ENCODE measurements at regions not wholly inside any gene's neighbourhood (a gene's known extent, or its start where the extent isn't known, plus 50 kb on each side); places are given as distances from the start of the nearest gene placed in this dataset.
A peak's percentile ranks its signal among the peaks of the same experiment; 100 is the strongest.

DNA sequence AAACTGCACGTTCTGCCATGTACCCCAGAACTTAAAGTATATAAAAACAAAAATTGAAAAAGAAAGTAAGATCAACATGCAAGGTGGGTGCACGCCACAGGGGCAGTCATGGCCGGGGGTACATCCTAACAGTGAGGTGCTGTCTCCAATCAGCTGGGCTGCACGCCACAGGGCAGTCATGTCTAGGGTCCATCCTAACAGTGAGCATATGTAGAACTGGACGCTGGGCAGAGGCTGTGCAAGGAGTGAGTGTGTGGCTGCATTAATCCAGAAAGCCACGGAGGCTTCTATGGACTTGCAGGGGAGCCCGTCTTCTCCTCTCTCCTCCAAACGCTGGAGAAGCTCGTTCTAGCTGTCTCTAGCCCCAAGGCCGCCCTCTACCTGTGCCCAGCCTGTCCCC lies 1105.0 kb downstream of the BRD1 start:
- Histone ChIP-seq H3K27me3 (replicated peaks; ENCODE audit: control insufficient read depth, insufficient read depth, low read length) (no peaks in the 10 kb centered on the region), H3K4me3 (replicated peaks; ENCODE audit: low read depth, low read length) (no peak overlapping the region), H3K36me3 (ENCODE audit: control insufficient read depth, insufficient read depth, low read length) (no peaks in the 10 kb centered on the region)
- TF ChIP-seq, protein P1, sequence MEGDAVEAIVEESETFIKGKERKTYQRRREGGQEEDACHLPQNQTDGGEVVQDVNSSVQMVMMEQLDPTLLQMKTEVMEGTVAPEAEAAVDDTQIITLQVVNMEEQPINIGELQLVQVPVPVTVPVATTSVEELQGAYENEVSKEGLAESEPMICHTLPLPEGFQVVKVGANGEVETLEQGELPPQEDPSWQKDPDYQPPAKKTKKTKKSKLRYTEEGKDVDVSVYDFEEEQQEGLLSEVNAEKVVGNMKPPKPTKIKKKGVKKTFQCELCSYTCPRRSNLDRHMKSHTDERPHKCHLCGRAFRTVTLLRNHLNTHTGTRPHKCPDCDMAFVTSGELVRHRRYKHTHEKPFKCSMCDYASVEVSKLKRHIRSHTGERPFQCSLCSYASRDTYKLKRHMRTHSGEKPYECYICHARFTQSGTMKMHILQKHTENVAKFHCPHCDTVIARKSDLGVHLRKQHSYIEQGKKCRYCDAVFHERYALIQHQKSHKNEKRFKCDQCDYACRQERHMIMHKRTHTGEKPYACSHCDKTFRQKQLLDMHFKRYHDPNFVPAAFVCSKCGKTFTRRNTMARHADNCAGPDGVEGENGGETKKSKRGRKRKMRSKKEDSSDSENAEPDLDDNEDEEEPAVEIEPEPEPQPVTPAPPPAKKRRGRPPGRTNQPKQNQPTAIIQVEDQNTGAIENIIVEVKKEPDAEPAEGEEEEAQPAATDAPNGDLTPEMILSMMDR (IDR thresholded peaks at IDR 0.05; ENCODE audit: insufficient read depth, low read length, poor library complexity, severe bottlenecking): no peak
- no peak for DNase-seq (ENCODE audit: extremely low read depth, insufficient read length)

DNA sequence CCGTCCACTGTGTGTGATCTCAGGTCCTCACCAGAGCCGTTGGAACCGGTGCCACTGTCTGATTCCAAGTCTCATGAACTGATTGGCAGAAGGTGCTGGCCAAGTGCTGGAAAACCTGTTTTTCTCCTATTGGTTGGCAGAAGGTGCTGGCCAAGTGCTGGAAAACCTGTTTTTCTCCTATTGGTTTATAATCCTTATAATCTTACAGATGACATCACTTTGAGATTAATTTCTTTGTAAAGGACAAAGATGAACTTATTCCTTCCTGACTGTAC lies 1106.3 kb downstream of the BRD1 start:
- no peak for DNase-seq (ENCODE audit: extremely low read depth, insufficient read length)
- H3K4me3 ChIP-seq (replicated peaks; ENCODE audit: low read depth, low read length): no peak overlapping the region
- TF ChIP-seq, protein P1 (IDR thresholded peaks at IDR 0.05; ENCODE audit: insufficient read depth, low read length, poor library complexity, severe bottlenecking): no peak

DNA sequence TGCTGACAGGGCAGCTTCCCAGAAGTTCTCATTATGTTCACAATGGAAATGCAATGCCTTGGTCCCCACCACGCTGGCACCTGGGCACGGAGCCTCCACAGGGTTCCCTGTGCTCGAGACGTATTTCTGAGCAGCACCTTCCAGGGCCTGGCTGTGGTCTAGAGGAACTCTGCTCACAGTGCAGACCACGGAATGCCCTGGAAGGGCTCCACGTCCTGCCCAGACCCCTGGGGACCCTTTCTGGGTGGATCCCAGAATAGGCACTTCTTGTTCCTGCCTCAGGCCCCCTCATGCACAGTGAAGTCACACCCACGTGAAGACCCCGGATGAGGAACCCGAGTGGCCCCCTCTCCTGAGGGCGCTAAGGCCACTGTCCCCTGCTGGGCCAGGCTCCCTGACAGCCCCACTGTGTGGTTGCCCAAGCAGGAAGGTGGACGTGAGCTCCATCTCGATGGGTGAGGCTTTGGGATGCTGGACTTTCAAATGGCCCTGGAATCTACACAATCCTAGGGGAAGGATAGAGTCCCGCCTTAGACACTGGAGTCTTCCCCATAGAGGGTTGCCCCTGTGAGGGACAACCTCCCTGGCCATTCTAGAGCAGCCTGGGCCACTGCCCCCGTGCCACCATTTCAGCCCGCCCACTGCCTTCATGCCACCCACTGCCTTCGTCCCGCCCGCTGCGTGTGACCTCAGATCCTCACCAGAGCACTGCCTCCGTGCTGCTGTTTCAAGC lies 1106.8 kb downstream of the BRD1 start:
- DNase-seq (ENCODE audit: extremely low read depth, insufficient read length): no peak
- TF ChIP-seq, protein P1 (IDR thresholded peaks at IDR 0.05; ENCODE audit: insufficient read depth, low read length, poor library complexity, severe bottlenecking): no peak
- Histone ChIP-seq H3K36me3 (ENCODE audit: control insufficient read depth, insufficient read depth, low read length) (no peaks in the 10 kb centered on the region), H3K27me3 (replicated peaks; ENCODE audit: control insufficient read depth, insufficient read depth, low read length) (no peaks in the 10 kb centered on the region), H3K4me3 (replicated peaks; ENCODE audit: low read depth, low read length) (no peak overlapping the region)

More for the DNA sequence above, 1106.3 kb downstream of the BRD1 start:
- Histone ChIP-seq H3K36me3 (ENCODE audit: control insufficient read depth, insufficient read depth, low read length) (no peaks in the 10 kb centered on the region), H3K27me3 (replicated peaks; ENCODE audit: control insufficient read depth, insufficient read depth, low read length) (no peaks in the 10 kb centered on the region)

DNA sequence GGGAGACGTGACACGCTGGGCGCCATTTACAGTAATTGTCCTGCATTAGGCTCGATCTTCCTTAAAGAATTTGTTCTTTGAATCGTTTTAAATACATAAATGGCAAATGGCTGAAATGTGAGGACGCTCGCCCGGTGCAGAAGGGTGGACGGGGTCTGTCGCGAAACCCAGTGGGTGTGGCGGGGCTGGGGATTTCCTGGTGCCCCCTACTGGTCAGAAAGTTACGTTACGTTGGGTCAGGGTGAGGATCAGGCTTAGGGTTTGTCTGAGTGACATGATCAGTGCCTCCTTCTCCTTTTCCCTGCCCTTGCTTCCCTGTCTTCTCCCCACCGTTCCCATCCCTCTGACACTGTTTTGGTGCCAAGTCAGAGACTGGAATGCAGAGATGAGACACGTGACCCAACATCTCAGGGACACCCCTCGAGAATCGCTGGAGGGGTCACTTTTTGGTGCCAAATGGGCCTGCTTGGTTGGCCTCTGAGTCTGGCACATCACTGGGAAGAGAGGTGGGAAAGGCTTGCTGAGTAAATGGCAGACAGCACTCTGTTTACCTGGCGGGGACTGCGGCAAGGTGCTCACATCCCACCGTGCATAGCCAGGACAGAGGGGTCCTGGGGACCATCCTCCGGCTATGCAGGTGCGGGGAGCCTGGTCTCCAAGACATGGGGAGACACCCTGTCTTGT lies 1107.6 kb downstream of the BRD1 start:
- no peak for DNase-seq (ENCODE audit: extremely low read depth, insufficient read length)
- TF ChIP-seq, protein P1 (IDR thresholded peaks at IDR 0.05; ENCODE audit: insufficient read depth, low read length, poor library complexity, severe bottlenecking): peak; percentile 5
- no peaks in the 10 kb centered on the region for H3K27me3 ChIP-seq (replicated peaks; ENCODE audit: control insufficient read depth, insufficient read depth, low read length)
- H3K36me3 ChIP-seq (ENCODE audit: control insufficient read depth, insufficient read depth, low read length): no peaks in the 10 kb centered on the region
- H3K4me3 ChIP-seq (replicated peaks; ENCODE audit: low read depth, low read length): no peak overlapping the region

DNA sequence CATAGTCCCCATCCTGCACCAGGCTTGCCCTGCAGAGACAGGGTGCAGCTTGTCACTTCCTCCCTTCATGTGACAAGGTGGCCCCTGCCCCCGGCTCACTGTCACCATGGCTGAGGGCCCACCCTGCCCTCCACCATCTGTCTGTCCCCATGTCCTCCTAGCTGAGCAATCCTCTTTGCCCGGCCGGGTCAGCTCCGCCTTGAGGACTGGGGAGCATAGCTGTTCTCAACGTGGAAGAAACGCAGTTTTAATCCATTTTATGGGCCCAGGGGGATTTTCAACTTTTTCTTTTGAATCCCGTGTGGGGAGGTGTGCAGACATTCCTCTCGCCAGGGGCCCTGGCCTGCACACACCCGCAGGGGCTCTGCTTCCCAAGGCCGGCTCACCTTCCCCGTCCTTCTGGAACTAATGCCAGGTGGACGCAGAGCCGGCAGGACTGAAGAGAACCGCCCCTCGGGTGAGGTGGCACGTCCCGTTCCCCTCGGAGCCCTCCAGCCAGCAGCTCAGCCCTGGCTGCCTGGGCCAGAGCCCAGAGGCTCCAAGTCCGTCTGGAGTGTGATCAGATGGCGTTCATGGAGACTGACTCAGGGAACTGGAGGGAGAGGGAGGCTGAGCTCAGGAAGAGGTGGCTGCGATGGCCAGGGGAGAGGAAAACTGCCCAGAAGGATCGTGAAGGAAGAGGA lies 1108.7 kb downstream of the BRD1 start:
- H3K4me3 ChIP-seq (replicated peaks; ENCODE audit: low read depth, low read length): no peak overlapping the region

More for the DNA sequence above, 1108.7 kb downstream of the BRD1 start:
- TF ChIP-seq, protein P1 (IDR thresholded peaks at IDR 0.05; ENCODE audit: insufficient read depth, low read length, poor library complexity, severe bottlenecking): no peak
- Histone ChIP-seq H3K36me3 (ENCODE audit: control insufficient read depth, insufficient read depth, low read length) (no peaks in the 10 kb centered on the region), H3K27me3 (replicated peaks; ENCODE audit: control insufficient read depth, insufficient read depth, low read length) (no peaks in the 10 kb centered on the region)
- no peak for DNase-seq (ENCODE audit: extremely low read depth, insufficient read length)
